Stimulated activated CD8-positive, alpha-beta memory T cell treated with anti-CD3 and anti-CD28 coated beads, Interleukin-7, amount 100 ng/mL, for 24 hours (primary cell): ENCODE measurements at regions not wholly inside any gene's neighbourhood (a gene's known extent, or its start where the extent isn't known, plus 50 kb on each side); places are given as distances from the start of the nearest gene placed in this dataset.

ENCODE experiments used
- DNase-seq: peaks from one replicate; pipeline ENCODE4 v3.0.0-alpha.2; 2020; ENCODE audit warnings: low read depth

- no peak for DNase-seq
These were observed 278.1 kb downstream of the ZEB2 start for GRCh38 chr2:144241801-144242200.

GRCh38 chr2:144240656-144241339 lies 279.1 kb downstream of the ZEB2 start:
- DNase-seq, result no peak

GRCh38 chr2:144239726-144240125 lies 280.2 kb downstream of the ZEB2 start:
- no peak for DNase-seq

GRCh38 chr2:144239306-144239705 lies 280.6 kb downstream of the ZEB2 start:
- DNase-seq, result no peak

- DNase-seq, result no peak
These were observed 281.9 kb downstream of the ZEB2 start for GRCh38 chr2:144237830-144238627.

GRCh38 chr2:144237108-144237507 lies 282.8 kb downstream of the ZEB2 start:
- no peak for DNase-seq

GRCh38 chr2:144235050-144235449 lies 284.9 kb downstream of the ZEB2 start:
- DNase-seq, result no peak

- no peak for DNase-seq
These were observed 285.4 kb downstream of the ZEB2 start for GRCh38 chr2:144234542-144234871.

GRCh38 chr2:144233733-144234541 lies 286.0 kb downstream of the ZEB2 start:
- no peak for DNase-seq

GRCh38 chr2:144233317-144233716 lies 286.6 kb downstream of the ZEB2 start:
- no peak for DNase-seq

GRCh38 chr2:144230448-144231085 lies 289.4 kb downstream of the ZEB2 start:
- no peak for DNase-seq

GRCh38 chr2:144230033-144230432 lies 289.9 kb downstream of the ZEB2 start:
- no peak for DNase-seq

GRCh38 chr2:144229296-144229695 lies 290.6 kb downstream of the ZEB2 start:
- no peak for DNase-seq

GRCh38 chr2:144227427-144228105 lies 292.4 kb downstream of the ZEB2 start:
- DNase-seq, result no peak

- no peak for DNase-seq
These were observed 294.8 kb downstream of the ZEB2 start for GRCh38 chr2:144225076-144225475.

GRCh38 chr2:144224472-144224871 lies 295.4 kb downstream of the ZEB2 start:
- DNase-seq, result no peak

- DNase-seq, result no peak
These were observed 299.9 kb downstream of the ZEB2 start for GRCh38 chr2:144219979-144220378.

GRCh38 chr2:144217853-144218633 lies 301.9 kb downstream of the ZEB2 start:
- no peak for DNase-seq

- no peak for DNase-seq
These were observed 303.9 kb downstream of the ZEB2 start for GRCh38 chr2:144215701-144216675.

- DNase-seq, result no peak
These were observed 304.7 kb downstream of the ZEB2 start for GRCh38 chr2:144215207-144215606.
